Mucosa of descending colon (tissue), 3 donors: ENCODE measurements at regions not wholly inside any gene's neighbourhood (a gene's known extent, or its start where the extent isn't known, plus 50 kb on each side); places are given as distances from the start of the nearest gene placed in this dataset.
"Not testable (repeated sequence)": the region's sequence is repeated elsewhere in the genome, so short reads cannot be mapped to it uniquely, and the experiment has no call there.

Source experiments
- ATAC-seq: fragments of 200-7000 bp; cut with Tn5 transposase; one replicate; pipeline ENCODE4 v1.9.1; 2020; ENCODE audit warnings: mild to moderate bottlenecking, moderate library complexity
- DNase-seq, 3 donors: peaks; one replicate each; pipeline ENCODE4 v3.0.0-alpha.2; 2020
- H3K36me3 ChIP-seq: fragments of 200-600 bp; one replicate; pipeline ENCODE4 v1.8.0; 2021; ENCODE audit warnings: low read depth, mild to moderate bottlenecking
- H3K4me1 ChIP-seq: fragments of 200-600 bp; one replicate; pipeline ENCODE4 v1.8.0; 2021; ENCODE audit warnings: low read depth, mild to moderate bottlenecking
- H3K4me3 ChIP-seq: fragments of 200-600 bp; one replicate; pipeline ENCODE4 v1.8.0; 2021; ENCODE audit warnings: mild to moderate bottlenecking
- H3K9me3 ChIP-seq: fragments of 200-600 bp; one replicate; pipeline ENCODE4 v1.8.0; 2021; ENCODE audit warnings: mild to moderate bottlenecking
- CTCF ChIP-seq: fragments of 200-600 bp; IDR thresholded peaks from one replicate; pipeline ENCODE4 v1.8.0; 2022; ENCODE audit warnings: antibody characterized with exemption, mild to moderate bottlenecking
- intact Hi-C, 2 donors: fragments of 100-400 bp; cut with DNase I in 1 of 2; cut with micrococcal nuclease in 1 of 2; formaldehyde crosslinking; loops; one replicate each; pipeline versions ENCODE4 v1.11.0 to v1.11.1; 2022; cut with DNase I, micrococcal nuclease
- donor health status: DM: no; HTN: no; CAD: no; lungs with moderate emphysema.
- donor health status: DM: no; HTN: no; CAD: no.
- donor health status: DM: no; HTN: yes; CAD: no.

DNA sequence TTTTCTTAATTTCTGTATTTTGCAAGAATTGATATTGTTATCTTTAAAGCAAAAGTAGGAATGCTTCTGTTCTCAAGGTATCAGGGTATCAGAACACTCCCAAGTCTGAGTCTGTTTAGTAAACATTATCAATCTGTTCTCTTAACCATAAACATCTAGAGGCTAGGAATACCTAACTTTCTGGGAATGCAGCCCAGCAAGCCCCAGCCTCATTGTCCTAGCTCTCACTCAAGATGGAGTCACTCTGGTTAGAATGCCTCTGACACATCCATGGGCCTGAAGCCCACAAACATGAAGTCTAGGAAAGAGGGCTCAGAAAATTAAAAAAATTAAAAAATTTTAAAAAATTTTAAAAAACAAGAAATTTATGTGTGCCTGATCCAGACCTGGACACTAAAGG is 315.1 kb upstream of the DKK2 start:
- Histone ChIP-seq H3K36me3 (no peaks in the 10 kb centered on the region), H3K4me1 (no peaks in the 10 kb centered on the region), H3K4me3 (no peak overlapping the region), H3K9me3 (no peaks in the 10 kb centered on the region)
- no peak for TF ChIP-seq CTCF
- ATAC-seq (no peak), DNase-seq (no peak)
- intact Hi-C loops: no loop called here

DNA sequence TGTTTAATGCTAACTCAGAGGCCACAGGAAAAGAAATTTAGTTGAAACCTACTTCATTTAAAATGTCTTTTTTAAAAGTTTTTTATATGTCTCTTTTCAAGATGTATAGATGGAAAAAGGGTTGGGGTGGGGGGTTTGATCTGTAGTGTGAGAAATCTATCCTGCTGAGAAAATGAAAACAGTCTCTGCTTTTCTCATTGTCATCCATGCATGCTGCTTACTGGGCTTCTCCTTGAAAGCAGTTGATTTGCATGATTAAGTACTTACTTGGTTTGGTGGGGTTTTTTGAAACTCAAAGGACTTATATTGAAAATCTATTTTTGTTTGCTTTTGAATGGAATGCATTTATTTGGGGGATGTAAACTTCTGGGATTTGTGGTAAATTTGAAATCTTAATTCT is 313.6 kb upstream of the DKK2 start:
- DNase-seq (no peak), ATAC-seq (no peak)
- H3K36me3 ChIP-seq: no peaks in the 10 kb centered on the region
- no peak overlapping the region for H3K4me3 ChIP-seq
- no peaks in the 10 kb centered on the region for H3K9me3 ChIP-seq
- intact Hi-C loops: no loop called here
- no peak for TF ChIP-seq CTCF
- H3K4me1 ChIP-seq: no peaks in the 10 kb centered on the region

GRCh38 chr4:107349266-107349665 is 313.2 kb upstream of the DKK2 start:
- Histone ChIP-seq H3K4me3 (no peak overlapping the region), H3K36me3 (no peaks in the 10 kb centered on the region), H3K4me1 (no peaks in the 10 kb centered on the region), H3K9me3 (no peaks in the 10 kb centered on the region)
- TF ChIP-seq CTCF: no peak
- DNase-seq (no peak), ATAC-seq (no peak)
- intact Hi-C loops: no loop called here

- intact Hi-C loops: no loop called here
- no peak for DNase-seq
- TF ChIP-seq CTCF: no peak
- no peaks in the 10 kb centered on the region for H3K36me3 ChIP-seq
- H3K4me3 ChIP-seq: no peak overlapping the region
- no peaks in the 10 kb centered on the region for H3K4me1 ChIP-seq
- no peak for ATAC-seq
- no peaks in the 10 kb centered on the region for H3K9me3 ChIP-seq
Observed at GRCh38 chr4:107348188-107349050, 312.3 kb upstream of the DKK2 start.

DNA sequence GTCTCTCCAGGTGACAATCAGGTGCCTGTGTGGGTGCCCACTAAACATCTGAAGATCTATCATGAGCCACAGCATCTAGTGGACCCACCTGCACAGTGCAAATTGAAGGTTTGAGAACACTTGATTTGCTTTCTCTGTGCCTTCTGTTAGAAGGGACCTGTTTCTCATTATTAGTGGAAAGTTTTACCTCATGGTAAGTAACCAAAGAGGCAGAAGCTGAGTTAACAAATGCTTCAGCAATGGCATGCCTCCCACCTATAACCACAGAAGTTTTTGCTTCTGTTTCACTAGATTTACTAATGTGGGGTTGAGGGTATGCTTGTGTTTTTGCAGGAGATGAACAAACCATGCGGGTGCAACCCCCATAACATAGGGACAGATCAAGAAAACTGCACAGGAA is 297.4 kb upstream of the DKK2 start:
- Histone ChIP-seq H3K4me3 (no peak overlapping the region), H3K4me1 (no peaks in the 10 kb centered on the region), H3K36me3 (no peaks in the 10 kb centered on the region), H3K9me3 (peaks cover under 1% of the 10 kb centered on the region)
- TF ChIP-seq CTCF: no peak
- DNase-seq (no peak), ATAC-seq (no peak)
- intact Hi-C loops: no loop called here

GRCh38 chr4:107332656-107333055 is 296.5 kb upstream of the DKK2 start:
- H3K4me1 ChIP-seq, intact Hi-C loops, H3K9me3 ChIP-seq, ATAC-seq, DNase-seq, H3K4me3 ChIP-seq, H3K36me3 ChIP-seq: not testable (repeated sequence)
